HG03095 (cell line): ENCODE measurements at regions not wholly inside any gene's neighbourhood (a gene's known extent, or its start where the extent isn't known, plus 50 kb on each side); places are given as distances from the start of the nearest gene placed in this dataset.
"Not testable (repeated sequence)": the region's sequence is repeated elsewhere in the genome, so short reads cannot be mapped to it uniquely, and the experiment has no call there.

ENCODE experiments used
- ATAC-seq: cut with Tn5 transposase; IDR thresholded peaks from one replicate; pipeline ENCODE4 v1.9.1; 2021; ENCODE audit warnings: moderate library complexity; ENCODE audit not compliant: unreplicated experiment

DNA sequence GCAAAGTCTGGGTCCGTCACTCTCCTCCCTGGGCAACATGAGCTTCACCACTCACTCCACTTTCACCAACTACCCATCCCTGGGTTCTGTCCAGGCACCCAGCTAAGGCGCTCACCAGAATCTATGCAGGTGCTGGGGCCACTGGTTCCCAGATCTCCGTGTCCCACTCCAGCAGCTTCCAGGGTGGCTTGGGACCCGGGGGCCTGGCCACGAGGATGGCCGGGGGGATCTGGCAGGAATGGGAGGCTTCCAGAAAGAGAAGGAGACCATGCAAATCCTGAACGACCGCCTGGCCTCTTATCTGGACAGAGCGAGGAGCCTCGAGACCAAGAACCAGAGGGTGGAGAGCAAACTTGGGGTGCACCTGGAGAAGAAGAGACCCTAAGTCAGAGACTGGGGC is 1611.0 kb upstream of the ACO1 start:
- no peak for ATAC-seq

DNA sequence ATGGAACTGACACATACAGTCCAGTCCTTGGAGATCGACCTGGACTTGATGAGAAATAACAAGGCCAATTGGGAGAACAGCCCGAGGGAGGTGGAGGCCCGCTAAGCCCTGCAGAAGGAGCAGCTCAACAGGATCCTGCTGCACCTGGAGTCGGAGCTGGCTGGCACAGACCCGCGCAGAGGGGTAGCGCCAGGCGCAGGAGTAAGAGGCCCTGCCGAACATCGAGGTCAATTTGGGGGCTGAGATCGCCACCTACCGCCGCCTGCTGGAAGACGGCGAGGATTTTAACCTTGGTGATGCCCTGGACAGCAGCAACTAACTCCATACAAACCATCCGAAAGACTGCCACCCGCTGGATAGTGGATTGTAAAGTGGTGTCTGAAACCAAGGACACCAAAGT is 1610.1 kb upstream of the ACO1 start:
- ATAC-seq = no peak

DNA sequence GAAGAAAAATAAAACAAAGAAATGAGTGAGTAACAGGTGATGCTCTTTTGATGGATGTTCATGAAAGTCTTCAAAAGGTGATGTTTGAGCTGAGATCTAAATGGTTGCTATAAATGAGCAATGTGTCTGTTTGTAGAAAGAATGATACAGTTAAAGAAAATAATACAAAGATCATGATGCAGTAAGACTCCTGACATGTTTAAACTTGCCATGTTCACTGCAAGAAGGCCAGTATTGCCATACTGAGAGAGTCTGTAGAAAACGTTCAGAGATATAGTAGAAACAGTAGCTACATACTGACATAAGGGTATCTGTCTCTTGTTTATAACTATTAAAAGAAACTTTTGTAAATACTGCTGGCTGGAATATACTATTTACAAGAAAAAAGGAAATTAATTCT is 1609.2 kb upstream of the ACO1 start:
- ATAC-seq = no peak

DNA sequence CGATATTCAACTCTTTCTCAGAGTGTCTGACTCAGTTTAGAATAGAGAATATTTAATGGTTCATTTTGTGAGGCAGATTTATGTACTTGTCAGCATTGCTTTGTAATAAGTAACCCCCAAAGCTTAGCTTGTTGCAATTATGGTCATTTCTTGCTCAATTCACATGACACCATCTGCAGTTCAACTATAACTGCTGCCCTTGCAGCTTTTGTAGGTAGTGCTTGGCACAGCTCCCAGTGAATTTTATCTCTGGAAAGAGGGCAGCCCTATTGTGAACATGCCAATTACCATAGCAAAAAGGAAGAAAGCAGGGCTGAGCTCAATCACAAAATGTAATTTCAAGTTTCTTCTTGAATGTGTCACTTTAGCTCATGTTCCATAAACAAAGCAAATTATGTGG is 1587.7 kb upstream of the ACO1 start:
- ATAC-seq = no peak

DNA sequence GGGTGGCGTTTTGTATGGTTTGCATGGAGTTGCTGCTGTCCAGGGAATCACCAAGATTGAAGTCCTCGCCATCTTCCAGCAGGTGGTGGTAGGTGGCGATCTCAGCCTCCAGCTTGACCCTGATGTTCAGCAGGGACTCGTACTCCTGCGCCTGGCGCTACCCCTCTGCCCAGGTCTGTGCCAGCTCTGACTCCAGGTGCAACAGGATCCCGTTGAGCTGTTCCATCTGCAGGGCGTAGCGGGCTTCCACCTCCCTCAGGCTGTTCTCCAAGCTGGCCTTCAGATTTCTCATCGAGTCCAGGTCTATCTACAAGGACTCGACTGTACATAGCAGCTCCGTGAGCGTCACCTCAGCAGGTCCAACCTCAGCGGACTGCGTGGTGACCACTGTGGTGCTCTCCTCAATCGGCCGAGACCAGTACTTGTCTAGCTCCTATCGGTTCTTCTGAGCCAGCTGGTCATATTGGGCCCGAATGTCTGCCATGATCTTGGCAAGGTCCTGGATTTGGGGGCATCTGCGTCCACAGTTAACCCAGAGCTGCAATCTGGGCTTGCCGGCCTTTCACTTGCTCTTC is 1584.8 kb upstream of the ACO1 start:
- no peak for ATAC-seq

DNA sequence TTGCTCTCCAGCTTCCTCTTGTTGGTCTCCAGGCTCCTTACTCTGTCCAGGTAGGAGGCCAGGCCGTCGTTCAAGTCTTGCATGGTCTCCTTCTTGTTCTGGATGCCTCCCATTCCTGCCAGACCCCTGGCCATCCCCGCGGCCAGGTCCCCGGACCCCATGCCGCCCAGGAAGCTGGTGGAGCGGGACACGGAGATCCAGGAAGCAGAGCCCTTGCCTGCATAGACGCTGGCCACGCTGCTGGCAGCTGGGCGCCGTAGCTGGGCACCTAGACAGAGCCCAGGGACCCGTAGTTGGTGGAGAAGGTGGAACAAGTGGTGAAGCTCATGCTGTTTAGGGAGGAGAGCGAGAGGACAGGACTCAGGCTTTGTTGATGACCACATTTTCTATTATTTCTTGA is 1584.0 kb upstream of the ACO1 start:
- ATAC-seq = no peak

DNA sequence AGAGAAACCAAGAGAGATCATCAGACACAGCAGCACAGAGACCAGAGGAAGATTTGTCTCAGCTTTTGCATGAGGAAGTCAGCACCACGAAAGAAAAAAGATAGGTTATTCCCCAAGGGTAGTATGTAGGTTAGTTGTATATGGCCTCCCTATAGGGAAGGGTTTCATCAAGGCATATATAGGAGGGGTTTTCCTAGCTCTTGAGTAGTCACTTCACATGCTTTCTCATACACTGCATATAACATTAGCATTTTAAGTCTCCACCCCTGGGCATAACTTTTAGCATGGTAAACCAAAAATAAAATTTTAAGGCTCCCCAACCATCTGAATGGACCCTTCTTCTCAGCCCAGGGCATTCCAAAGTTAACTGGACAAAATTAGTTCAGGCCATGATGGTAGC is 1571.6 kb upstream of the ACO1 start:
- ATAC-seq = no peak

DNA sequence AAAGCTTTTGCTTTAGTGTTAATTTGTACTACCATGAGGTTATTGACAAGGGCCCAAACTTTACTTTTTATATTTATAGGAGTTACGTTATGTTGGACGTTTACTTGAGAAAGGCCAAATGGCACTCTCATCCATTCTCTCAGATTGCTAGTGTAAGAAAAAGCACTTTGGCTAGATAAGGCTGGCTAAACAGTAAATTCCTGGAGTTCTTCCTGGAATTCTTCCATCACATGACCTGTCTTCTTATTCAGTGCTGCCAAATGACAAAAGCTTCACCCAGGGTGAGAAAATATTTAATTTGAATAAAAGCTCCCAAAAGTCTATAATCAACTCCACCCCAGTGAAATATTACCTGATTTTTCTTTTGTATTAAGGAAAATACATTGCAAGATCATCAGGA is 1568.9 kb upstream of the ACO1 start:
- no peak for ATAC-seq

DNA sequence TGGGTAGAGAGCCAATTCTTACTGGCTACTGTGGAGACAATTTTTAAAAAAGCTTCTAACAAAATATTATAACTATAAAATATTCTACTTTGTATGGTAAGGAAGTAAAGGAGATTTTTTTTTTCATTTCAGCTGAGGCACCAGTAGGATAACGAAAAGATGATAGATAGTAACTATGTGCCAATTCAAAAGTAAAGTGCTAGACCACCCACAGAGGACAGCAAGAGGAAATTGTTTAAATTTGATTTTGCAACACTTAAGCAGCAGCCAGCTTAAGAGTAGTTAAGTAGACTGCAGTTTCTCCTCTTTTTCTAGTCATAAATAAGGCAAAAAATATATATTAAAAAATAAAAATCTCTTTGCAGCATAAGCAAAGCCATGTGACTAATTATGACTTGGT is 1539.3 kb upstream of the ACO1 start:
- no peak for ATAC-seq

DNA sequence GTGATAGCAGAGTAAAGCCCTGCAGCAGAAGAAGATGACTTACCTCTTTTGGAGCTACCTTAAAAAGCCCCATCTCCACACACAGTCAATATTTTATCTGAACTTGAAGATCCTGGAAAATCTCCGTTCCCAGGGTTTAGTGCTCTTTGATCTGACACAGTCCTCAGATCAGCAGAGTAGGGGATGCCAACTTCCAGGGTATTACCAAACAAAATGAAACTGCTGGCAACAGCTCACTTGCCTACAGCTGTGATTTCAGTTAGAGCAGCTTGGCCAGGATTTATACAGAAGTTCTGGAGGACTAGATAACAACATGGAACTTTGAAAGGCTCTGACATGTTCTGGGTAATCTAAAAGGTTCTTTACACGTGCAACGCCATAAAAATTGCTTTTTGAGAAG is 1537.8 kb upstream of the ACO1 start:
- ATAC-seq = no peak

DNA sequence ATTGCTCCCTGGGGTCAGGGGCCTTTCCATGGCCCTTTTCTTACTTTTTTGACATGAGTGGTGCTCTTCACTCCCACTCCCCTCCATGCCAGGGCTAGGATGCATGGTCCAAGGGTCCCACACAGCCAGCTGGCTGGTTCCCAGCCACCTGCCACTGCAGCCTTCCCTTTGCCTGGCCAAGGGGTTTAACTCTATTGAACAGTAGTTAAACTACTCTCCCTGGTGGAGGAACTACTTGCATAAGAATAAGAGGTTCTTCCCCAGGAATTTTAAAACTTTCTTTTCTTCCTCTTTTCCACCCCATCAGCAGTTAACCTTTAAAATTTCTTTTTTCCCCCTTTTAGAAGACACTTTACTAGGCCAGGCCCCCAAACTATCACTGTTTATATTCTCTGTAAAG is 1532.8 kb upstream of the ACO1 start:
- no peak for ATAC-seq

DNA sequence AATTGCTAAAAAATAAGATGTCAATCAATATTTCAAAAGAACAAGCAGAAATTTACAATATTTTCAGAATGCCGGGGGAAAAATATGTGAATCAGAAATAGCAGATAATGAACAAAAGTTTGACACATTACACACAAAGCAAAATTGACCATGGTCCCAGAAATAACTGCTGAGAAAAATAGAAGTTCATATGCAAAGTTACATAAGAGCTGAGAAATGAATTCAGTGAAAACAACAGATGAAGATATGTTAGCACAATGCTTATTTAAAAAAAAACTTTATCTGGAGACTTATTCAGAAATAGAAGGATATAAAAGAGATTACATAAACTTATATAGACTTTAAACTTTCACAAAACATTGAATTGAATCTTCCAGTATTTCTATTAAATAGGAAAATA is 1483.7 kb upstream of the ACO1 start:
- ATAC-seq = no peak

DNA sequence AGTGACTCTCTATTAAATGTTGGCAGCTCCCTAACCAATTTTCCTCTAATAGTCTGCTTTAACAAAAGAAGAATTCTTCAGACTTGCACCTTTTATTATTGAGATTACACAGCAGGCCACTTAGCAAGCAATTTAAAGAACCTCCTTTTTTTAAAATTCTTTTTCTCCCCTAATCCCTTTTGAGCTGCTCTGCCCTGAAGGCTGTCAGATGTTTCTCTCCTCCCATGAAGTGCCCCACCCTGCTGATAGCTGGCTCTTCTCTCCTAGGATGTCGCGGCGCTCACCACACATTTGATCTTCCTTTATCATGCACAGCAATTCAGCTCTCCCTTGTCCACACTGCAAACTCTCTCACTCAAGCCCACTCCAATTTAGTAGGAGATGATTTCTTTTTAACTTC is 1471.1 kb upstream of the ACO1 start:
- no peak for ATAC-seq

DNA sequence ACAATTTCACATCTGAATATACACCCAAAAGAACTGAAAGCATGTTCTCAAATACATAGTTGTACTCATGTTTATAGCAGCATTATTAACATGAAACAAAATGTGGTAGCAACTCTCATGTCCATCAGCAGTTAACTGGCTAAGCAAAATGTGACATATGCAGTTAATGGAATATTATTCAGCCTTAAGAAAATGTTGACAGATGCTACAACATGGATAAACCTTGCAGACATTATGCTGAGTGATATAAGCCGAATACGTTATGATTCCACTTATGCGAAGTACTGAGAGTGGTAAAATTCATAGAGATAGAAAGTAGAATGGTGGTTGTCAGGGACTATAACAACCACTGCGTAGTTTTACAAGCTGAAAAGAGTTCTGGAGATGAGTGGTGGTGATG is 1469.0 kb upstream of the ACO1 start:
- no peak for ATAC-seq

DNA sequence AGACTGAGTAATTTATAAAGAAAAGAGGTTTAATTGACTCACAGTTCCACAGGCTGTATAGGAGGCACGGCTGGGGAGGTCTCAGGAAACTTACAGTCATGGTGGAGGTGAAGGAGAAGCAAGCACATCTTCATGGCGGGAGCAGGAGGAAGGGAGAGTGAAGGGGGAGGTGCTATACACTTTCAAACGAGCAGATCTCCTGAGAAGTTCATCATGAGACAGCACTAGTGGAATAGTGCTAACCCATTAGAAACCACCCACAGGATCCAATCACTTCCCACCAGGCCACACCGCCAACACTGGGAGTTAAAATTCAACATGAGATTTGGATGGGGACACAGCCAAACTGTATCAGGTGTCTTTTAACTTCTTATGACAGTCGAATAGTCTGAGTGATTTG is 1459.3 kb upstream of the ACO1 start:
- no peak for ATAC-seq

DNA sequence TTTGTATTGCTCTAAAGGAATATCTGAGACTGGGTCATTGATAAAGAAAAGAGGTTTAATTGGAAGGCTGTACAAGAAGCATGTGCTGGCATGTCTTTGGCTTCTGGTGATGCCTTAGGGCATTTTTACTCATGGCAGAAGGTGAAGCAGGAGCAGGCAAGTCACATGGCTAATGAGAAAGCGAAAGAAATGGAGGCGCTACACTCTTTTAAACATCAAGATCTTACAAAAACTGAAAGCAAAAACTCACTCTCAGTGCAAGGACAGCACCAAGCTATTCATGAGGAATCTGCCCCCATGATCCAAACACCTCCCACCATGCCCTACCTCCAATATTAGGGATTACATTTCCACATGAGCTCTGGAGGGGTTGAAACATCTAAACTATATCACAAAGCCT is 1458.8 kb upstream of the ACO1 start:
- no peak for ATAC-seq

DNA sequence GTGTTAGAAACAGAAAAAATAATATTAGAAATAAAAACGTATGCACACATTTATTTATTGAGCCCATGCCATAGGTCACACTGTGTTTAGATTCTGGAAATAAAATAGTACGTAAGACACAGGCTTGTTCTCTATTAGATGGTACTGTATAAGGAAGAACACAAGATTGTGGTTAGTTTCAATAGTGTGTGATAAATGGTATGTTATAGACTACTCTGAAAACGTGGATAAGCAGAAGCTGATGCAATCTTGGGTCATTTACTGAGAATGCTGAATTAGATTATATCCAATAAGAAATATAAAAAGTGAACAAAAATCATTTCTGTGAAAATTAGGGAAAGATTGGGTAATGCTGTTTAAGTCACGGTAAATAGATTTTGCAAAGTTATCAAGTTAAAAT is 1456.4 kb upstream of the ACO1 start:
- no peak for ATAC-seq

DNA sequence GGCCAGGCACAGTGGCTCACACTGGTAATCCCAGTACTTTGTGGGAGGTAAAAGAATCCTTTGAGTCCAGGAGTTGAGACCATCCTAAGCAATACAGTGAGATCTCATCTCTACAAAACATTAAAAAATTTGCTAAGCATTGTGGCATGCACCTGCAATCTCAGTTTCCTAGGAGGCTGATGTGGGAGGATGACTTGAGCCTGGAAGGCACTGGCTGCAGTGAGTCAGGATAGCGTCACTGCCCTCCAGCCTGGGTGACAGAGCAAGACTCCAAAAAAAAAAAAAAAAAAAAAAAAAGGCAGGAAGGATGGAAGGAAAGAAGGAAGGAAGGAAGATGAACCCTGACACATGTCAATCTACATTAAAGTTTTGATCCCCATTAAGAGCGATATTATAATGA is 1452.2 kb upstream of the ACO1 start:
- no peak for ATAC-seq

DNA sequence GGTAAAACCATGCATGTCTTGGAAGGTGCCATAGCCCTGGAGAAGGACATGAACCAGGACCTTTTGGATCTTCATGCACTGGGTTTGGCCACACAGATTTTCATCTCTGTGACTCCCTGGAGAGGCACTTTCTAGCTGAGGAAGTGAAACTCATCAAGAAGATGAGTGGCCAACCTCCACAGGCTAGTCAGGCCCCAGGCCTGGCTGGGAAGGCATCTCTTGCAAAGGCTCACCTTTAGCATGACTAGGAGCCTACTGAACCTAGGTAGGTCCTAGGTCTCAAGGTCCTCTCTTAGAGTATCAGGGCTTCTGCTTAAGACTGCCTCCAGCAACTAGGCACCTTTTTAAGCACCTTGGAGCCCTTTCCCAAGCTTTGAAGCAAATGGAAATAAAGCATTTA is 1448.7 kb upstream of the ACO1 start:
- no peak for ATAC-seq

DNA sequence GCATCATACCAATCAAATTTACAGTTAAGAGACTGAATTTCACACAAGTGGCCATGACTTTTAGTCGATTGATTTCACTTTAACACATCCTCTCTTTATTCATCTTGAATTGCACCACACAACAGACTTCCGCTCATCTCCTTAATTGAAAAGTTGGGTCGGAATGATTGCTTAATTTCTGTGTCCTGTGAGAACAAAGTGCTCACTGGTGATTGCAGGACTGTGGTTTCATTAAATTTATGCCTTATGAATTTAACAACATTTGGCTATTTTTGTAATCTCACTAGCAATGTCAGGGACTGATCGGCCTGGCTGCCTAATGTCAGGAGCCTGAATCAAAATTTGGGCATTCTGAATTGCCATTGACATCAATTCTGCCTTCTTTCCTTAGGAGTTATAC is 1447.3 kb upstream of the ACO1 start:
- ATAC-seq = no peak

DNA sequence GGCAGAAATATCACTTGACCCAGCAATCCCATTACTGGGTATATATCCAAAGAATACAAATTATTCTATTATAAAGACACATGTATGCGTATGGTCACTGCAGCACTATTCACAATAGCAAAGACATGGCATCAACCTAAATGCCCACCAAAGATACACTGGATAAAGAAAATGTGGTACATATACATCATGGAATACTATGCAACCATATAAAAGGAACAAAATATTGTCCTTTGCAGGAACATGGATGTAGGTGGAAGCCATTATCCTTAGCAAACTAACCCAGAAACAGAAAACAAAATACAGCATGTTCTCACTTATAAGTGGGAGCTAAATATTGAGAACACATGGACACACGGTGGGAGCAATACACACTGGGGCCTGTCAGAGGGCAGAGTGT is 1441.6 kb upstream of the ACO1 start:
- not testable (repeated sequence) for ATAC-seq

DNA sequence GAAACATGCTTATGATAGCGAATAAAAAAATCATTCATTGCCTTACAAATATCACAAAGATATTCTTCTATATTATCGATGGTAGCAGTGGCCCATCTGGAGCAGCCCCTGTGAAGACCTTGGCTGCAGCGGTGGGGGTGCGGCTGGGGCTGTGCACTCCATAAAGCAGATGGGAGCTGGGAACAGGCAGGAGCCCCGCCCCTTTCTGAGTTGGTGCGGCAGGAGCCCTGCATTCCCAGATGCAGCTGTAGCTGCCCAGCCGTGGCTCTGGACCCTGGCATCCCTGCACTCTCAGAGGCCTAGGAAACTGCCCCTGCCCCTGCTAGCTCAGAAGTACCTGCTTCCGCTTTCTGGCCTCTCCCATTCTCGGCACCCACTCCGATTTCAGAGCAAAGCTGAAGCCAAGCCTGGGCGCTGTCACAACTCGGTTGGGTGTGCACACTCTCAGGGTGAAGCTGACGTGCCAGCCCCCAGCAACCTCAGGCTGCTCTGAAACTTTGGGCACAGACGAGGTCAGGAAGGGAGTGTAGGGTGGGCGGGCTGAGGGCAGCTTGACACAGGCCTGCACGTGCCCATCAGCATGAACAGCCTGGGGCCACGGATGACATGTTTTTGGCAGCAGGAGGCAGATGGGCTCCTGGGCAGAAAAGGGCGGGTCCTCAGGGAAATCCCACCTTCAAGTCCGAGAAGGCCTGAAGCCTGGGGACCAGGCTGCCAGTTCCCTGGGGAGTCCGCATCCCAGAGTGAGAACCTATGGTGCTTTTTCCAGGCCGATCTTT is 1440.8 kb upstream of the ACO1 start:
- ATAC-seq = no peak

DNA sequence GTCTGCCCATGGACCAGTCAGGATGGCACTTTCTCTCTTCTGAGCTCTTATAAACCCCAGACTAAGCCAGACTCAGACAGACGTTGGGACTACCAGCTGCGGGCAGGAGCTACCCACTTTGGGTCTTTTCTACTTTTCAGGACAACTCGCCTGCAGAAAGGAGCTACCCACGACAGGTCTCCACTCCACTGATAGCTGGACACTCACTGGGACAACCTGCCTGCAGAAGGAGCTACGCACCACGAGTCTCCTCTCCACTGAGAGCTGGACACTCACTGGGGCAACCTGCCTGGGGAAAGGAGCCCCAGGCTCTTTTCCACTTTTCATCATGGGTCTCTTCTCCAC is 1440.2 kb upstream of the ACO1 start:
- ATAC-seq = no peak
